GM12878 (cell line): ENCODE measurements at regions not wholly inside any gene's neighbourhood (a gene's known extent, or its start where the extent isn't known, plus 50 kb on each side); places are given as distances from the start of the nearest gene placed in this dataset.

Source experiments
- ATAC-seq: fragments of 200-7000 bp; cut with Tn5 transposase; 3 replicates; pipeline ENCODE4 v1.9.1; 2020; ENCODE audit warnings: mild to moderate bottlenecking, moderate library complexity
- BruUV-seq: library from RNA; stranded (reverse); fragments of 400-500 nt; replicated peaks from 2 replicates; lab custom pipeline; 2021; lab: Mats Ljungman, UMichigan
- CTCF ChIA-PET: fragments of 300-600 bp; sonication (Branson Sonifier 250); formaldehyde crosslinking; extraction: SDS; loops from one replicate; lab custom pipeline; 2021; ENCODE audit warnings: inconsistent platforms; lab: Yijun Ruan, JAX
- POLR2A ChIA-PET: fragments of 350-600 bp; formaldehyde crosslinking; extraction: SDS; loops from one replicate; lab custom pipeline; 2021; ENCODE audit warnings: inconsistent platforms; lab: Charles Lee
- RAD21 ChIA-PET: fragments of 300-600 bp; sonication (Branson Sonifier 250); formaldehyde crosslinking; loops from one replicate; lab custom pipeline; 2023; ENCODE audit warnings: antibody characterized with exemption; ENCODE audit not compliant: unreplicated experiment; lab: Charles Lee
- SMC1A ChIA-PET: fragments of 300-600 bp; sonication (Branson Sonifier 250); formaldehyde crosslinking; loops from one replicate; lab custom pipeline; 2023; ENCODE audit not compliant: unreplicated experiment, uncharacterized antibody; lab: Charles Lee
- DNase-seq: peaks from one replicate; pipeline ENCODE4 v3.0.0-alpha.2; 2011; ENCODE audit warnings: low read depth, low spot score
- FAIRE-seq: peaks from 3 replicates; lab custom pipeline; 2011; peaks lifted over from hg19 to GRCh38; lab: Jason Lieb, UNC
- H2AFZ ChIP-seq: 2 replicates; pipeline ENCODE4 v1.6.0; 2011; ENCODE audit warnings: low read depth, low read length, control low read depth; ENCODE audit not compliant: control insufficient read depth
- H3K27ac ChIP-seq: 2 replicates; pipeline ENCODE4 v1.5.1; 2011; ENCODE audit warnings: control low read depth; ENCODE audit not compliant: control insufficient read depth, insufficient read depth
- H3K27me3 ChIP-seq, 2 experiments: replicated peaks in 1 of 2; 2 replicates each; pipeline versions ENCODE4 v1.6.0 to v1.6.1; 2011; ENCODE audit warnings: low read length in 1 of 2; ENCODE audit not compliant: control insufficient read depth in 2 of 2, insufficient read depth in 2 of 2
- H3K36me3 ChIP-seq, 2 experiments: 2 replicates each; pipeline ENCODE4 v1.5.1; 2011; ENCODE audit warnings: low read length in 1 of 2; ENCODE audit not compliant: control insufficient read depth in 2 of 2, insufficient read depth in 2 of 2
- H3K4me1 ChIP-seq: 2 replicates; pipeline ENCODE4 v1.6.1; 2011; ENCODE audit warnings: mild to moderate bottlenecking, low read length, moderate library complexity, mixed read lengths; ENCODE audit not compliant: control insufficient read depth, insufficient read depth
- H3K4me2 ChIP-seq: 2 replicates; pipeline ENCODE4 v1.6.0; 2011; ENCODE audit warnings: control low read depth; ENCODE audit not compliant: control insufficient read depth, insufficient read depth
- H3K4me3 ChIP-seq: fragments of 200-600 bp; sonication (generic); 2 replicates; pipeline ENCODE4 v1.5.1; 2016
- H3K79me2 ChIP-seq: 2 replicates; pipeline ENCODE4 v1.6.0; 2011; ENCODE audit warnings: low read length; ENCODE audit not compliant: control insufficient read depth, insufficient read depth
- H3K9ac ChIP-seq: 2 replicates; pipeline ENCODE4 v1.8.0; 2011; ENCODE audit warnings: low read length, control low read depth, mixed read lengths; ENCODE audit not compliant: control insufficient read depth, insufficient read depth
- H3K9me3 ChIP-seq: replicated peaks from 3 replicates; pipeline ENCODE4 v1.5.1; 2011; ENCODE audit warnings: mild to moderate bottlenecking, low read length; ENCODE audit not compliant: control insufficient read depth, insufficient read depth
- H4K20me1 ChIP-seq: 2 replicates; pipeline ENCODE4 v1.6.0; 2011; ENCODE audit not compliant: control insufficient read depth, insufficient read depth
- ATF7 ChIP-seq: fragments of 450-650 bp; IDR thresholded peaks from 2 replicates; pipeline ENCODE4 v1.6.1; 2016; ENCODE audit warnings: low read depth, mild to moderate bottlenecking
- BCL11A ChIP-seq: IDR thresholded peaks from 2 replicates; pipeline ENCODE4 v1.6.1; 2011; ENCODE audit warnings: low read depth, low read length
- CHD1 ChIP-seq: IDR thresholded peaks from 2 replicates; pipeline ENCODE4 v1.6.1; 2012; ENCODE audit warnings: low read depth, low read length, improper control_type of control experiment
- EGR1 ChIP-seq, 2 experiments: IDR thresholded peaks; 1 replicate in 1 of 2; 2 replicates in 1 of 2; pipeline ENCODE4 v1.6.1; 2011 to 2012; ENCODE audit warnings: low read depth in 2 of 2, low read length in 2 of 2, borderline replicate concordance in 1 of 2, mild to moderate bottlenecking in 1 of 2, moderate library complexity in 1 of 2
- EZH2 ChIP-seq: IDR thresholded peaks from 2 replicates; pipeline ENCODE4 v1.6.1; 2012; ENCODE audit warnings: low read depth, mild to moderate bottlenecking, control low read depth, inconsistent platforms, low read length, borderline replicate concordance; ENCODE audit not compliant: control insufficient read depth
- FOS ChIP-seq: IDR thresholded peaks from 3 replicates; pipeline ENCODE4 v1.6.1; 2011; ENCODE audit warnings: borderline replicate concordance; ENCODE audit not compliant: insufficient read length; ENCODE audit errors: extremely low read depth
- HDGF ChIP-seq: fragments of 450-650 bp; IDR thresholded peaks from 2 replicates; pipeline ENCODE4 v1.6.1; 2016; ENCODE audit warnings: antibody characterized with exemption
- KAT2A ChIP-seq: conservative IDR thresholded peaks from 2 replicates; pipeline ENCODE4 v1.6.1; 2011; ENCODE audit warnings: low read depth, low read length; ENCODE audit not compliant: control insufficient read depth
- NFYA ChIP-seq: IDR thresholded peaks from 2 replicates; pipeline ENCODE4 v1.6.1; 2011; ENCODE audit warnings: low read depth, mild to moderate bottlenecking, low read length, improper control_type of control experiment, borderline replicate concordance
- NRF1 ChIP-seq: conservative IDR thresholded peaks from 2 replicates; pipeline ENCODE4 v1.6.1; 2011; ENCODE audit warnings: mild to moderate bottlenecking, low read depth, low read length, improper control_type of control experiment
- POLR2AphosphoS2 ChIP-seq: IDR thresholded peaks from 2 replicates; pipeline ENCODE4 v1.6.1; 2011; ENCODE audit warnings: low read depth, mild to moderate bottlenecking, low read length, improper control_type of control experiment, moderate library complexity
- SMC3 ChIP-seq: IDR thresholded peaks from 2 replicates; pipeline ENCODE4 v1.6.1; 2011; ENCODE audit warnings: low read length, improper control_type of control experiment, borderline replicate concordance
- SUZ12 ChIP-seq: fragments of 200-600 bp; sonication (generic); IDR thresholded peaks from one replicate; pipeline ENCODE4 v1.6.1; 2018; ENCODE audit warnings: antibody characterized with exemption, mild to moderate bottlenecking; ENCODE audit not compliant: unreplicated experiment
- YY1 ChIP-seq: IDR thresholded peaks from 2 replicates; pipeline ENCODE4 v1.6.1; 2011; ENCODE audit warnings: low read depth, mild to moderate bottlenecking, low read length
- ZNF24 ChIP-seq: fragments of 450-650 bp; IDR thresholded peaks from 2 replicates; pipeline ENCODE4 v1.6.1; 2017; ENCODE audit warnings: antibody characterized with exemption, mild to moderate bottlenecking
- ZNF592 ChIP-seq: fragments of 450-650 bp; IDR thresholded peaks from 2 replicates; pipeline ENCODE4 v1.6.1; 2017; ENCODE audit warnings: mild to moderate bottlenecking, moderate library complexity
- WGBS: methylation state at CpG from one replicate; pipeline ENCODE4 v1.1.6; 2016; ENCODE audit warnings: low lambda C conversion rate; ENCODE audit not compliant: insufficient replicate concordance, insufficient coverage; ENCODE audit errors: missing lambda C conversion rate; 5-methylcytosine and 5-hydroxymethylcytosine counted together
- in situ Hi-C: fragments of 300-500 bp; cut with MboI; formaldehyde crosslinking; loops from 9 replicates; pipeline ENCODE4 v1.14.3; 2018; ENCODE audit warnings: mixed read lengths
- intact Hi-C: fragments of 100-400 bp; cut with micrococcal nuclease; formaldehyde crosslinking; loops from one replicate; pipeline ENCODE4 v1.14.2; 2022; ENCODE audit not compliant: unreplicated experiment
- TF ChIP-seq, protein P1 (sequence below), 3 experiments: IDR thresholded peaks in 2 of 3; conservative IDR thresholded peaks in 1 of 3; 2 replicates each; pipeline ENCODE4 v1.5.1; 2011; ENCODE audit warnings: low read depth in 3 of 3, low read length in 3 of 3, mild to moderate bottlenecking in 3 of 3, control low read depth in 2 of 3, moderate library complexity in 2 of 3, inconsistent platforms in 1 of 3, mixed read lengths in 1 of 3; ENCODE audit not compliant: control insufficient read depth in 2 of 3, insufficient read depth in 1 of 3; ENCODE audit errors: extremely low read depth in 1 of 3

- TF ChIP-seq FOS: no peak
- TF ChIP-seq SMC3: no peak
- no peak for TF ChIP-seq BCL11A
Observed at GRCh38 chr9:129333617-129334104, 155.6 kb upstream of the IER5L start (continued).

DNA sequence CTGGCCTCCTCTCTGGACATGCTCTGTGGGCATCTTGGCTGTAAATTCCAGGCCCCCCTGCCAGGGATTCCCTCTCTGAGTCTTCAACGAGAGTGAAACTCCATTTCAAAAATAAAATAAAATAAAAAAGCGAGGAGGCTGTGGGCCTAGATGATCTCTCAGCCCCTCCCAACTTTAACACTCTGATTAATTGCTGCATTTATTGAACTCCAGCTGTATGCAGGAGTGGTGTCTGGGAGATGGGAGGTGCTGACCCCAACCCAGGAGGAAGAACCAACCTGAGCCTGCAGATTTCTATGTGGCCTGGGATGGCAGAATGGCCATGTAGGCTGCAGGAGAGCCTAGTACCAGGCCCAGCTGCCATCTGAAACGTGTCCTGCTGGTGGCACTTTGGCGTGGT is 154.5 kb upstream of the IER5L start:
- intact Hi-C loops (no loop called here), in situ Hi-C loops (no loop called here)
- no peak overlapping the region for H3K4me2 ChIP-seq
- SMC1A ChIA-PET: no interaction called here
- no peak overlapping the region for H2AFZ ChIP-seq
- ATAC-seq: no peak
- BruUV-seq: no TSS peak
- no peak for DNase-seq
- no peak for FAIRE-seq
- H3K27ac ChIP-seq: no peak overlapping the region
- no peak overlapping the region for H3K4me3 ChIP-seq
- H3K36me3 ChIP-seq: no peaks in the 10 kb centered on the region
- H3K79me2 ChIP-seq: no peaks in the 10 kb centered on the region
- H3K9me3 ChIP-seq: peaks cover 8% of the 10 kb centered on the region; the same call in 2 of the 3 replicates
- no peak for TF ChIP-seq SUZ12
- TF ChIP-seq HDGF: no peak
- TF ChIP-seq SMC3: no peak
- no peak for TF ChIP-seq KAT2A
- TF ChIP-seq ZNF24: no peak
- no peak for TF ChIP-seq POLR2AphosphoS2
- TF ChIP-seq EZH2: no peak
- no peak for TF ChIP-seq NFYA
- no peak for TF ChIP-seq NRF1
- no peak for TF ChIP-seq EGR1 (IDR thresholded peaks at IDR 0.05; ENCODE audit: borderline replicate concordance in 1 of 2, low read depth in 2 of 2, low read length in 2 of 2)
- TF ChIP-seq, protein P1, sequence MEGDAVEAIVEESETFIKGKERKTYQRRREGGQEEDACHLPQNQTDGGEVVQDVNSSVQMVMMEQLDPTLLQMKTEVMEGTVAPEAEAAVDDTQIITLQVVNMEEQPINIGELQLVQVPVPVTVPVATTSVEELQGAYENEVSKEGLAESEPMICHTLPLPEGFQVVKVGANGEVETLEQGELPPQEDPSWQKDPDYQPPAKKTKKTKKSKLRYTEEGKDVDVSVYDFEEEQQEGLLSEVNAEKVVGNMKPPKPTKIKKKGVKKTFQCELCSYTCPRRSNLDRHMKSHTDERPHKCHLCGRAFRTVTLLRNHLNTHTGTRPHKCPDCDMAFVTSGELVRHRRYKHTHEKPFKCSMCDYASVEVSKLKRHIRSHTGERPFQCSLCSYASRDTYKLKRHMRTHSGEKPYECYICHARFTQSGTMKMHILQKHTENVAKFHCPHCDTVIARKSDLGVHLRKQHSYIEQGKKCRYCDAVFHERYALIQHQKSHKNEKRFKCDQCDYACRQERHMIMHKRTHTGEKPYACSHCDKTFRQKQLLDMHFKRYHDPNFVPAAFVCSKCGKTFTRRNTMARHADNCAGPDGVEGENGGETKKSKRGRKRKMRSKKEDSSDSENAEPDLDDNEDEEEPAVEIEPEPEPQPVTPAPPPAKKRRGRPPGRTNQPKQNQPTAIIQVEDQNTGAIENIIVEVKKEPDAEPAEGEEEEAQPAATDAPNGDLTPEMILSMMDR (IDR thresholded peaks at IDR 0.05 in 2 of 3, conservative IDR thresholded peaks at IDR 0.05 in 1 of 3; ENCODE audit: control insufficient read depth in 2 of 3, extremely low read depth in 1 of 3, insufficient read depth in 1 of 3, low read depth in 3 of 3, low read length in 3 of 3): no peak
- TF ChIP-seq ZNF592: no peak
- TF ChIP-seq YY1: no peak
- no peak for TF ChIP-seq ATF7
- no peak for TF ChIP-seq CHD1
- H3K9ac ChIP-seq: no peak overlapping the region
- POLR2A ChIA-PET: no interaction called here
- RAD21 ChIA-PET: no interaction called here
- H3K4me1 ChIP-seq: peaks cover 17% of the 10 kb centered on the region
- H4K20me1 ChIP-seq: no peaks in the 10 kb centered on the region
- CTCF ChIA-PET: no interaction called here
- 16% methylated on average over 4 of the region's 4 CpGs for WGBS
- H3K27me3 ChIP-seq: peaks cover 5 to 7% of the 10 kb centered on the region in 2 experiments; a peak in 3 of 4 replicates
